ENCODE measurements at regions not wholly inside any gene's neighbourhood (a gene's known extent, or its start where the extent isn't known, plus 50 kb on each side); places are given as distances from the start of the nearest gene placed in this dataset.
"Not testable (repeated sequence)": the region's sequence is repeated elsewhere in the genome, so short reads cannot be mapped to it uniquely, and the experiment has no call there.

DNA sequence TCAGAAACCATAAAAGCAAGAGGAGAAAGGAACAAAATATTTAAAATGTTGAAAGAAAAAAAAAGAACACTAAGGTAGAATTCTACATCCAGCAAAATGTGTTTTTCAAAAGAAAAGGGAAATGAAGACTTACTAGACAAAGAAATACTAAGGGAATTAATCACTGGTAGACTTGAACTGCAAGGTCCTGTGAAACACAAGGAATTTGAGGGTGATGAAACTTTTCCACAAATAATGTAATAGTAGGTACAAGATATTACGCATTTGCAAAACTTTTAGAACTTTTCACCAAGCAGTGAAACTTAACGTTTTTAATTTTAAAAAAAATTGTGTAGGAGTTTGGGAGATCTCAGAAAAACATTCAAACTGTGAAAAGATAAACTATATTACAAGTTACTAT lies 180.3 kb upstream of the MAGEB16 start:
- H3K4me3 ChIP-seq = no peak overlapping the region

DNA sequence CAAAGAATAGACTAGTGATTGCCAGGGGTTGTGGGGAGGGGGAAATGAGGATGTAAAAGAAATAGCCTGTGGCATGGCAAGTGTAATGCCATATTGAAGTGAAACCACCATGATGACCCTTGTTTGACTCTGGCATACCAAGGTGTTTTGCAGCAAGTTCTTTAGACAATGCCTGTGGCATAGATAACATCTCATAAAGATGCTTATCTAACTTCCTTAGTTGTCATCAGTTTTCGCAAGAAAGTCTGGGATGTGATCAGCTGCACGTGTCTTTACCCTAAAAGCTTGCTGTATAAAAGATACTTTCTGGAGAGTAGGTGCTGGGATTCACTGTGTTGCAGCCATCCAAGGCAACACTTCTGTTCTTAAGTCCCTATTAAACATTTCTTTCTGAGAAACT lies 176.1 kb upstream of the MAGEB16 start:
- intact Hi-C loops (cut with DNase I) = no loop called here
- DNase-seq (ENCODE audit: low spot score in 2 of 2) = no peak
- no peak for TF ChIP-seq CTCF (IDR thresholded peaks at IDR 0.05)

More for the DNA sequence above, 180.3 kb upstream of the MAGEB16 start:
- no peaks in the 10 kb centered on the region for H3K27me3 ChIP-seq
- intact Hi-C loops (cut with DNase I) = no loop called here
- DNase-seq (ENCODE audit: low spot score in 2 of 2) = no peak
- no peaks in the 10 kb centered on the region for H3K4me1 ChIP-seq
- no peaks in the 10 kb centered on the region for H3K9me3 ChIP-seq
- TF ChIP-seq CTCF (IDR thresholded peaks at IDR 0.05) = no peak
- no peaks in the 10 kb centered on the region for H3K36me3 ChIP-seq
- no peak overlapping the region for H3K27ac ChIP-seq

DNA sequence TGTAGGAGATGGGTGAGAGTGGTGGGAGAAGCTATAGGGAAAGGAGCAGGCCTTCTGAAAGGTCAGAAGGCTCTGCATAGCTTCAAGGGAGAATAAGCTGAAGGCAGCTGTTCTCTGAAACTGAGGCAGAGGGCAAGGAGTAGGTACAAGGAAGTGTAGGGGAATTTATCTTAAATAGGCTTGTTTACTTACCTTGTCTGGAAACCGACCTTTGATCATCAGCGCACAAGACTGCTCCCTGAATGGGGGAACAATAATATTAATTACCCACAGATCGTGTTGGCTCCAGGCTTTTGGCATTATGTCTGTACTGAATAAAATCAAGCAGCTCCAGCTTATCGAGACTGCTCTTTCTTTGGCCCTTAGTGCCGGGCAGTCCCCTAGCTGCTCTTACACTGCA lies 175.5 kb upstream of the MAGEB16 start:
- Histone ChIP-seq H3K27me3 (no peaks in the 10 kb centered on the region), H3K9me3 (peaks cover 0 to 3% of the 10 kb centered on the region in 2 donors), H3K4me3 (no peak overlapping the region), H3K4me1 (no peaks in the 10 kb centered on the region), H3K36me3 (no peaks in the 10 kb centered on the region), H3K27ac (no peak overlapping the region)
- DNase-seq (ENCODE audit: low spot score in 2 of 2) = no peak
- no peak for TF ChIP-seq CTCF (IDR thresholded peaks at IDR 0.05)
- intact Hi-C loops (cut with DNase I) = no loop called here

More for the DNA sequence above, 176.1 kb upstream of the MAGEB16 start:
- H3K4me1 ChIP-seq = no peaks in the 10 kb centered on the region
- no peaks in the 10 kb centered on the region for H3K27me3 ChIP-seq
- no peaks in the 10 kb centered on the region for H3K36me3 ChIP-seq
- no peak overlapping the region for H3K27ac ChIP-seq
- peaks cover 0 to 3% of the 10 kb centered on the region in 2 donors for H3K9me3 ChIP-seq
- H3K4me3 ChIP-seq = no peak overlapping the region

GRCh38 chrX:35625714-35626113 lies 172.4 kb upstream of the MAGEB16 start:
- Histone ChIP-seq H3K27ac (no peak overlapping the region), H3K27me3 (no peaks in the 10 kb centered on the region), H3K4me1 (no peaks in the 10 kb centered on the region), H3K4me3 (no peak overlapping the region), H3K9me3 (peaks cover 0 to 3% of the 10 kb centered on the region in 2 donors), H3K36me3 (no peaks in the 10 kb centered on the region)
- intact Hi-C loops (cut with DNase I) = no loop called here
- TF ChIP-seq CTCF (IDR thresholded peaks at IDR 0.05) = no peak
- no peak for DNase-seq (ENCODE audit: low spot score in 2 of 2)

- intact Hi-C loops (cut with DNase I) = no loop called here
- TF ChIP-seq CTCF (IDR thresholded peaks at IDR 0.05) = no peak
- no peaks in the 10 kb centered on the region for H3K27me3 ChIP-seq
- H3K36me3 ChIP-seq = no peaks in the 10 kb centered on the region
- no peak for DNase-seq (ENCODE audit: low spot score in 2 of 2)
- H3K4me3 ChIP-seq = no peak overlapping the region
- H3K27ac ChIP-seq = no peak overlapping the region
- no peaks in the 10 kb centered on the region for H3K4me1 ChIP-seq
- peaks cover 0 to 3% of the 10 kb centered on the region in 2 donors for H3K9me3 ChIP-seq
Measured at GRCh38 chrX:35626124-35626523, 172.0 kb upstream of the MAGEB16 start.

- H3K36me3 ChIP-seq; H3K27me3 ChIP-seq; H3K27ac ChIP-seq; DNase-seq (ENCODE audit: low spot score in 2 of 2); H3K4me3 ChIP-seq; H3K4me1 ChIP-seq; intact Hi-C loops (cut with DNase I): not testable (repeated sequence)
- peaks cover 0 to 11% of the 10 kb centered on the region in 2 donors for H3K9me3 ChIP-seq
Measured at GRCh38 chrX:35635971-35636370, 162.2 kb upstream of the MAGEB16 start.

Measured in ascending aorta (tissue), 2 donors.